ENCODE measurements at regions not wholly inside any gene's neighbourhood (a gene's known extent, or its start where the extent isn't known, plus 50 kb on each side); places are given as distances from the start of the nearest gene placed in this dataset.
A peak's percentile ranks its signal among the peaks of the same experiment; 100 is the strongest.

DNA sequence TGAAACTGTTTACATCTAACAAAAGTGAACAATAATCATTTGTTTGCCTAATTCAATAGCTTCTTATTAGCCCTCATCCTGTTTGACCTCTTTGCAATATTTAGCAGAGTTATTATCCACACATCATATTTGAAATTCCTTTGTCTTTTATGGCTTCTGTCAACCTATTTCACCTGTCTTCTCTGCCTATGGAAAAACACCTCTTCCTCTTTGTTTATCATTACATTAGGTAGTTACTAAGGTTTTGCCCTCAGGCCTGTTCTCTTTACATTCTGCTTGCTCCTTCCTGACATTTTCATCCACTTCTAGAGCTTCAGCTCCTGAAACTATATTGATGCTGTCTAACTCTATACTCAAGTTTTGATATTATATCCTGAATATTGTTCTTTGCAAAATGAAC lies 183.0 kb downstream of the SUCNR1 start:
- no peak for DNase-seq

- no peak for DNase-seq
Observed at GRCh38 chr3:152056987-152057386, 183.5 kb downstream of the SUCNR1 start.

GRCh38 chr3:152058856-152059255 lies 185.4 kb downstream of the SUCNR1 start:
- no peak for DNase-seq

- DNase-seq: no peak
Observed at GRCh38 chr3:152060701-152061100, 187.3 kb downstream of the SUCNR1 start.

GRCh38 chr3:152061296-152061695 lies 187.9 kb downstream of the SUCNR1 start:
- DNase-seq: no peak

DNA sequence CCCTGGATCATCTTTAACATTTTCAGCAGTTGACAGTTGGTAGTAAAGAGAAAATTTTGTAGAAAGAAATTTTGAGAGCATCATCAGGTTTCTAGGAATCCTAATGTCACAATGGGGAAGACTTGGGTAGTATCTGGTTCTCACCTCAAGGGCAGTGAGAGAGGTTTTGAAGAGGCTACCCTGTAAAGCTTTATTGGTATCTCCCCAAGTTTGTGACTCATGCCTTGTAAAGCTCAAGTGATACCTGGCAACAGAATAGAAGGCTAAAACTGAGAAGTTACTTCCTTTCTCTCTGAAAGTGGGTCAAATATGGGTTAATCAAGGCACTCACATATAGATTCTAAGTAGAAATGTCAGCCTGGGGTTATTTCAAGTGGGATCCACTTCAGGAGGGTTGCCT lies 196.4 kb downstream of the SUCNR1 start:
- peak; percentile 10 for DNase-seq

DNA sequence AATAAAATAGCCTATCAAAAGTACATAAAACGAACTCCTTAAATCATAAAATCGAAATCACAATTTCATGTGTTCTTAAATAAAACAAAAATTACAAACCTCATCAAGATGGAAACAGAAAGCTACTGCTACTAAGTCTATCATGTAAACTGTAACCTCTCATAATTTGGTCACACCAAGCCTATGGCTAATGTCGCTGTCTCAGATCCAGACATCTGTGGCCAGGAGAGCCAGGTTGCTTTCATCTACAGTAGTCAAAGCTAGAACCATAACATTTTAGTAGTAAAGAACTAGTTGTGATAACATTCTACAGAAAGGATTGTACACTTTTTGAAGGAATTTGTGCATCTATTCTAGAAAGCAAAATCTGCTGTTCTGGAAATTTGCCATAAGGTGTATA lies 197.4 kb upstream of the MBNL1 start:
- DNase-seq: no peak

GRCh38 chr3:152071924-152072323 lies 196.8 kb upstream of the MBNL1 start:
- DNase-seq: peak; percentile 53

DNA sequence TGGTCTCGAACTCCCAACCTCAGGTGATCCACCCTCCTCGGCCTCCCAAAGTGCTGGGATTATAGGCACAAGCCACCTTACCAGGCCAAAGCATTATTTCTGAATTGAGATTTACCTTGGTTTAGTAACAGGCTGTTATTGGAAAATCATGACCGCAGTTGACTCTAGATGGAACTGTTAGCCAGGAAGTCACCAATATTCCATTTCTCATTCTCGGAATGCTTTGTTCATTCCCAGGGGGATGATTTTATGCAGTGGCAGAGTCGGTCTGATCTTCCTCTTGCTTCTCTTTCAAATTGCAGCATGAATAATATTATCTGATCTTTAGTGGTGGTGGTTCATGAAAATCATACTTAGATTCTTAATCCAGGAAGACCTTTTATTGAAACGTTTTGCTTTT lies 195.5 kb upstream of the MBNL1 start:
- no peak for DNase-seq

DNA sequence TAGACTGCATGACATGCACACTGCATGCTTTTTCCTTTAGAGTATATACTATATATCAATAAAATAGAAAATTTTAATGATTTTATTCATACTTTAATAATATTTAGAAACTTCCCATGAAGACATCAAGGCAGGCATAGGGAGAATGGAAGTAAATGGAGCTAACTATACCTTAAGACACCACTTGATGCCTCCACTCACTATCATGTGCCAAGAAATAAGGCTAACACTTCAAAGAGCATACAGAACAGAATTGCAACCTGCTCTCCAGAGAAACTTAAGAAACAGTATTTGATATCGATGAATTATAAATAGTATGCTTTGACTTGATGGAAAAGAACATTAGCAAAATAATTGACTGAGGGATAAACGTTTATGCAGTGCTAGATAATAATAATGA lies 192.6 kb upstream of the MBNL1 start:
- no peak for DNase-seq

DNA sequence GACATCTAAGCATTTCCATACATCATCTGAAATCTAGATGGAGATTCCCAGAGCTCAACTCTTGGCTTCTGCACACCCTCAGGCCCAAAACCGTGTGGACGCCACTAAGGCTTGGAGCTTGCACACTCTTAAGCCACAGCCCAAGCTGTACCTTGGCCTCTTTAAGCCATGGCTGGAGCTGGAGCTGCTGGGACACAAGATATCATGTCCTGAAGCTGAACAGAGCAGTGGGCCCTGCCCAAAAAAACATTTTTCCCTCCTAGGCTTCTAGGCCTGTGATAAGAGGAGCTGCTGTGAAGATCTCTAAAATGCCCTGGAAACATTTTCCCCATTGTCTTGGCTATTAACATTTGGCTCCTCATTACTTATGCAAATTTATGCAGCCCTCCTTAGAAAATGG lies 188.7 kb upstream of the MBNL1 start:
- no peak for DNase-seq

DNA sequence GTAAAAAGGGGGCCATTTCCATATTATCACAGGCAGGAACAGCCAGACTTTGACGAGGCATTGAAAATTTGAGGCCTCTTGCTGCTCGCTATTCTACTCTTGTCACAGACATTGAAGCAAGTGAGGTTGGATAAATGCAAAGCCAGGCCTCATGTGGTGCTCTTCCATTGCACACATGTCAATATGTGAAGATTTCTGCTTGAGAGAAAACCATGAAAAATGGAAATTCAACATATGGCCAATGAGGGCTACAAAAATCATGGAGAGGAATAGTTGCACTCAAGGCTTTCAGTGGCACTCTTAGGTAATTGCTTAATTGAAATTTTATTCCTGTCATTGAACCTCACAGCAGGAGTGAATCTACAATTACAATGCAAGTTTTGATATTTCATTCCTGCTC lies 185.6 kb upstream of the MBNL1 start:
- DNase-seq: no peak

DNA sequence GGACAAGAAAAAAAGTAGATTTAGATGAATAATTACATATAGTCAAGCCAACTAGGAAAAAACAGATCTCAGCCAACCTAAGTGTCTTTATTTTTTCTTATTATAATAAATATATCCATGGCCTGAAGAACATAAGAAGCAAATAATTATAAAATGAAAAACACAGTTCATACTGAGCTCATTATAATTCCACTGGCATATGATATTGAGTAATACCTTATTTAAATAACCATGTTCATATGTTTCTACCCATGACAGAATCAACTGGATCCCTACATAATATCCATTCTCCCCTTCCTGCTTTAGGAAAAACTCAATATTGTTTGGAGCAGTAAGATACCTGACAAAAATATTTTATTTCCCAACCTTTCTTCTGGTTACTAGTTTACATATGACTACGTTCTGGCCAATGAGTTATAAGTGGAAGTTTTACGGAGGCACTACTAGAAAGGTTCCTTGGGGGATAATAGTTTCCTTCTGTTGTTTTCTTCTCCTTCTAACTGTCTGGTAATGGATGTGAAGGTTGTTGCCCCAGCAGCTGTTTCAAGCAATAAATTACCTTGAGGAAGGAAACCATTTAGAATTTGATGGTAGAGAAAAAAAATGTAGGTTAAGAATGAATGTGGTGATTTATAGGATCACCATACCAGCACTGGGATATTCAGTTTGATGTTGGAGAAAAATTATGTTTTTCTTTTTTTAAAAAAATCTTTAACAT lies 184.1 kb upstream of the MBNL1 start:
- DNase-seq: no peak

DNA sequence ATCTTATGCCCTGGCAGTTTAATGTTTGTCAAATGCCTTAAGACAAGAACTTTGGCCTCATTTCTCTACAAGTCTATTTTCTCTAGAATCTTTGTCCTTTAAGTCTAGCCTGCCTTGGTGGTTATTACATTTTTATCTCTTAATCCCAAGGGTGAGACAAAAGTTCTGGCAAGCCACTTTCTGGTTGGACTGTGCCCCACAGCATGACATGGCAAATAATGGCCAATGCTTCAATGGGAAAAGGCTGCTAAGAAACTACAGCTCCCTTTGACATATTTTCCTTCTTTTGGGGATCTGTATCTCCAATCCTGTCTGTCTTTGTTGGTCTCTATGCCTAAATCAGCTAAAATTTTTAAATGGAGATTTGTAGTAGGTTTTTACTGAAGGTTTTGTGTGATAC lies 181.6 kb upstream of the MBNL1 start:
- DNase-seq: no peak

DNA sequence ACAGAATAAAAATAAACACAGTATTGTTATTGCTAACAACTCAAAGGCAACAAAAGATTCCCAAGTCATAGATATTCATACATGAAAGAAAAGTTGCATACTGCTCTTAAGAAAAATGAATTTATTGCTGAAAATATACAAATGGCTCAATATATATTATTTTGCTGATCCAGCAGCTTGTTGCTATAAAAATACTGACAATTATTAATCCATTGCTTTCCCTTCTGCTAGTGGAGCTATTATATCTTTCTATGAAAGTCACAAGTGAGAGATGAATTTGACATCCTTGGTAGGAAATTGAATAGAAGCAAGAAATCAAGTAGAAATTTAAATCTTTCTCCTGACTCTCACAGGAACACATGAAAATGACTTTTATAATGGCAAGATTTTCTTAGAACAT lies 179.2 kb upstream of the MBNL1 start:
- no peak for DNase-seq

- DNase-seq: no peak
Observed at GRCh38 chr3:152091725-152092124, 177.0 kb upstream of the MBNL1 start.

DNA sequence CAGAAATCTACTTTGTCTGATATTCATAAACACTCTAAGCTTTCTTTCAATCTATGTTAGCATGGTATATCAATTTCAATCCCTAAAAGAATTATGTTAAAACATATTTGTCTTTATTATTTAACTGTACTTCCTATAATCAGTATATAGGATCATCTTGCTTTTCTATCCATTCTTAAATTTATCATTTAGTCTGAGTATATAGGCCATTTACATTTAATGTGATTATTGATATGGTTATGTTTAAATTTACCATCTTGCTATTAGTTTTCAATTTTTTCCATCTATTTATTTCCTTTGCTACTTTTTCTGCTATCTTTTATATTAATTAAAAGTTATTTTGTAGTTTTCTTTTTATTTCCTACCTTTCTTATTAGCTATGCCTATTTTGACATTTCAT lies 174.8 kb upstream of the MBNL1 start:
- no peak for DNase-seq

GRCh38 chr3:152094406-152094805 lies 174.3 kb upstream of the MBNL1 start:
- no peak for DNase-seq

DNA sequence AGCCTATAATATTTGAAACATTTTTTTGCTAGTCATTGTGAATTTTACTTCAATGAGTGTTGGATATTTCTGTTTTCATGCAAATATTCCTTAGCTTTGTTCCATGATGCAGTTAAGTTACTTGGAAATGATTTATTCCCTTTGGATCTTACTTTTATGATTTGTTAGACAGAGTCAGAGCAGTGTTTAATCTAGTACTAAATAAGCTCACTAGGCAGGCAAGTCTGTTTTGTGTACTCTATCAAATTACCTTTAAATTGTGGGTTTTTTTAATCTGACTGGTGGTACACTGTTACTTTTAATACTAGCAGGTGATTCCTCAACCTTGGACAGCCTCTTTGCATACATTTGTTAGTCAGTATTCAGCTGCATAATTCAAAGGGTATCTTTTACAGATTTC lies 173.3 kb upstream of the MBNL1 start:
- no peak for DNase-seq

DNA sequence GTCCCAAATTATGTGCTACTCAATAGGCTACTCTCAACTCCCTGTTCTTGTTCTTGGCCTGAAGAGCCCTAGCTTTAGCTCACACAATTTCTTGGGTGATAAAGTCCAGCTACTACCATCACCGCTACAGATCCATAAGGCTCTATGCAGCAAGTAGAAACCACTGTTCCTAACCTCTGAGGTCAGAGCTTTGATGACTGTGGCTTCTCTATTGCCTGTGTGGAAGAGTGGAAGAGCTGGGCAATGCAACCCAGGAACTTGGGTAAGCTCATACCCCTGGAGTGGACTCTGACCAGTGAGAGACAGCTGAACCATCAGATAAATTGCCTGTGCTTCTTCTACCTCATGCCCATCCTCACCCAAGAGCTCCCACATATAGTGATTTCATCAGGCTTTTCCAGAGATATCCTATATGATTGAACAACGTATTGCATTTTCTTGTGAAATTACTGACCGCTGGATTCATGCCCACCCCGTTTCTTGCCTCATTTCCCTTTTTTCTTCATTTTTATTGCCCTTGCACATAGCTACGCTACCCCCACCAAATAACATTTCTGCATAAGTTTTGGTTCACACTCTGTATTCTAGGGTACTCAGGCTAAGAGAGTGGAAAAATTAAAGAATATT lies 172.3 kb upstream of the MBNL1 start:
- no peak for DNase-seq

- no peak for DNase-seq
Observed at GRCh38 chr3:152097120-152097519, 171.6 kb upstream of the MBNL1 start.

DNA sequence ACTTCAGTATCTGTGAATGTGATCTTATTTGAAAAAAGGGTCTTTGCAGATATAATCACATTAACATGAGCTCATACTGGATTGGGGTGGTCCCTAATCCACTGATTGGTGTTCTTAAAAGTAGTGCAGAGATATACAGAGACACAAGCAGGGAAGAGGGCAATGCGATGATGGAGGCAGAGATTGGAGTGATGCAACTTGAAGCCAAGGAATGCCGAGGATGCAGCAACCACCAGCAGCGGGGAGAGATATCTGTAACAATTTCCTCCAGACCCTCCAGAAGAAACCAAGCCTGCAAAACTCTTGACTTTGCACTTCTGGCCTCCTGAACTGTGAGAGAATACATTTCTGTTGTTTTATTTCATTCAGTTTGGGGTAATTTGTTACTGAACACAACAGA lies 171.0 kb upstream of the MBNL1 start:
- no peak for DNase-seq

DNA sequence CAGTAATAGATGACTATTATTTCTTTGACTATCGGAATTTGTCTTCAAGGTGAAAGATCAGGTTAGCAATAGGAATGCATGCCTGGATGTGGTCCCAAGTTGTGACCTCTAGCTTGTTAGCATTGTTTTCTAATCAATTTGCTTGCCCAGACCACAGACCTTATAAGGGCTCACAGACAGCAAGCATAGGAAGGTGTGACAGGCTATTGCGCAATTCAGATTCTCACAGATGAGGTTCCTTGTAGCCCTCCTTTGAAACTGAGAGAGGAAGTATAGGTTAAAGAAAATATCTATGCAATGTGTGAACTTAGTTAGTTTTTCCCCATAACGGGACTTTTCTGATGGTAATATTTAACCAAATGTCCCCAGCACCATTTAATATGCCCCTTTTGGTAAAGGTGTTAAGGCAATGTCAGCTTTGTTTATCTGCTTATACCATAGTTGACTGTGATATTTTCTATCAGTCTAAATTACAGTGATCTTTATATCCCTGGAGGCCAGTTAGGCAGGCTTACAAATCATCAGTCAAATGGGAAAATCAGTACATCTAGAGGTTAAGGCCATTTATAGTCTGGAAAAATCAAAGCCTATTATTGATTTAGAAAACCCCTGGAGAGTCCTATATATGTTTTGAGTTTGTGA lies 168.1 kb upstream of the MBNL1 start:
- DNase-seq: peak; percentile 50

GRCh38 chr3:152102410-152102809 lies 166.3 kb upstream of the MBNL1 start:
- no peak for DNase-seq

DNA sequence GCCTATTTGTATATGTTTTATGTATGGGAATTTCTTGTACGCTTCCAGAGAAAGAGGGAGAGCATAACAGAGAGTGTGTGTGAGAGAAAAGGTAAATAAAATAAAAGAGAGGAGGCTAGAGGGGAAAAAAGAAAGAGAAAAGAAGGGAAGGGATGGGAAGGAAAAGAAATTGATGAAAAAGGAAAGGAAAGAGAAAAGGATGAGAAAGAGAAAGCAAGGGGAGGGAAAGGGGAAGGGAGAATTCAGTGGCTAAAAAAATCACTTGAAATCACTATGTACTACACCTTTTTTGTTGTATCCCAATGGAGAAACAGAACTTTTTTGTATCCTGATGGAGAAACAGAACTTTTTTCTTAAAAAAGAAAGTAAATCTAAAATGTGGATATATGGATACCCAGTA lies 165.5 kb upstream of the MBNL1 start:
- DNase-seq: no peak

All from activated CD4-positive, alpha-beta T cell treated with anti-CD3 and anti-CD28 coated beads, Interleukin-2, amount 50 U/mL, for 16 hours (primary cell).